ENCODE measurements at regions not wholly inside any gene's neighbourhood (a gene's known extent, or its start where the extent isn't known, plus 50 kb on each side); places are given as distances from the start of the nearest gene placed in this dataset.
A peak's percentile ranks its signal among the peaks of the same experiment; 100 is the strongest.
"Not testable (repeated sequence)": the region's sequence is repeated elsewhere in the genome, so short reads cannot be mapped to it uniquely, and the experiment has no call there.

GRCh38 chr3:125697979-125698640 lies 102.8 kb upstream of the OSBPL11 start:
- peak; percentile 19; the same call in 1 of the 2 replicates for TF ChIP-seq CTCF (IDR thresholded peaks at IDR 0.05; ENCODE audit: borderline replicate concordance, insufficient read depth, low read depth, low read length)
- not testable (repeated sequence) for H3K4me3 ChIP-seq (ENCODE audit: low read depth, low read length)

GRCh38 chr3:125715651-125716050 lies 120.4 kb upstream of the OSBPL11 start:
- no peak overlapping the region for H3K4me3 ChIP-seq (ENCODE audit: low read depth, low read length)
- TF ChIP-seq CTCF (IDR thresholded peaks at IDR 0.05; ENCODE audit: borderline replicate concordance, insufficient read depth, low read depth, low read length), result no peak

- not testable (repeated sequence) for H3K4me3 ChIP-seq (ENCODE audit: low read depth, low read length)
Measured at GRCh38 chr3:125732151-125732550, 136.9 kb upstream of the OSBPL11 start.

- H3K4me3 ChIP-seq (ENCODE audit: low read depth, low read length), result not testable (repeated sequence)
Measured at GRCh38 chr3:125741991-125742718, 146.9 kb upstream of the OSBPL11 start.

GRCh38 chr3:125742845-125743244 lies 147.5 kb upstream of the OSBPL11 start:
- H3K4me3 ChIP-seq (ENCODE audit: low read depth, low read length), result not testable (repeated sequence)
- TF ChIP-seq CTCF (IDR thresholded peaks at IDR 0.05; ENCODE audit: borderline replicate concordance, insufficient read depth, low read depth, low read length), result peak; percentile 36; the same call in 1 of the 2 replicates

- H3K4me3 ChIP-seq (ENCODE audit: low read depth, low read length), result not testable (repeated sequence)
Measured at GRCh38 chr3:125757050-125757449, 161.8 kb upstream of the OSBPL11 start.

GRCh38 chr3:125758641-125759130 lies 163.4 kb upstream of the OSBPL11 start:
- not testable (repeated sequence) for H3K4me3 ChIP-seq (ENCODE audit: low read depth, low read length)

- H3K4me3 ChIP-seq (ENCODE audit: low read depth, low read length), result not testable (repeated sequence)
Measured at GRCh38 chr3:125762601-125763000, 167.3 kb upstream of the OSBPL11 start.

- H3K4me3 ChIP-seq (ENCODE audit: low read depth, low read length), result not testable (repeated sequence)
- peak; percentile 70 for TF ChIP-seq CTCF (IDR thresholded peaks at IDR 0.05; ENCODE audit: borderline replicate concordance, insufficient read depth, low read depth, low read length)
Measured at GRCh38 chr3:125766285-125766826, 171.1 kb upstream of the OSBPL11 start.

- not testable (repeated sequence) for H3K4me3 ChIP-seq (ENCODE audit: low read depth, low read length)
Measured at GRCh38 chr3:125766931-125767330, 171.6 kb upstream of the OSBPL11 start.

Data from GM12875 (cell line).